Keratinocyte (primary cell): ENCODE measurements at regions not wholly inside any gene's neighbourhood (a gene's known extent, or its start where the extent isn't known, plus 50 kb on each side); places are given as distances from the start of the nearest gene placed in this dataset.

Source experiments
- DNase-seq: peaks from one replicate; pipeline ENCODE4 v3.0.0-alpha.2; 2011; ENCODE audit warnings: low read depth, missing footprints, low spot score
- FAIRE-seq: peaks from 2 replicates; lab custom pipeline; 2011; peaks lifted over from hg19 to GRCh38; lab: Jason Lieb, UNC
- H2AFZ ChIP-seq: 2 replicates; pipeline ENCODE4 v1.6.0; 2012; ENCODE audit warnings: low read length, control low read depth, inconsistent platforms; ENCODE audit not compliant: control insufficient read depth
- H3K27ac ChIP-seq: 2 replicates; pipeline ENCODE4 v1.5.1; 2011; ENCODE audit warnings: low read length; ENCODE audit not compliant: control insufficient read depth, insufficient read depth
- H3K27me3 ChIP-seq: 3 replicates; pipeline ENCODE4 v1.6.0; 2011; ENCODE audit warnings: low read length; ENCODE audit not compliant: control insufficient read depth, insufficient read depth; ENCODE audit errors: extremely low read depth
- H3K36me3 ChIP-seq, 2 experiments: 2 replicates in 1 of 2; 3 replicates in 1 of 2; pipeline ENCODE4 v1.5.1; 2011; ENCODE audit warnings: low read length in 2 of 2, mild to moderate bottlenecking in 1 of 2; ENCODE audit not compliant: control insufficient read depth in 2 of 2, insufficient read depth in 2 of 2; ENCODE audit errors: extremely low read depth in 1 of 2
- H3K4me1 ChIP-seq: 3 replicates; pipeline ENCODE4 v1.5.1; 2011; ENCODE audit warnings: low read length; ENCODE audit not compliant: control insufficient read depth, insufficient read depth; ENCODE audit errors: extremely low read depth
- H3K4me2 ChIP-seq: 3 replicates; pipeline ENCODE4 v1.6.0; 2011; ENCODE audit warnings: low read depth, low read length; ENCODE audit not compliant: control insufficient read depth, insufficient read depth; ENCODE audit errors: extremely low read depth
- H3K4me3 ChIP-seq, 3 experiments: fragments of 200-600 bp in 1 of 3; sonication (generic) in 1 of 3; 2 replicates in 2 of 3; 3 replicates in 1 of 3; pipeline ENCODE4 v1.5.1; 2011 to 2016; ENCODE audit warnings: low read length in 3 of 3, mild to moderate bottlenecking in 3 of 3, control low read depth in 2 of 3, inconsistent platforms in 1 of 3, low read depth in 1 of 3, mixed read lengths in 1 of 3, mixed run types in 1 of 3, moderate library complexity in 1 of 3; ENCODE audit not compliant: control insufficient read depth in 2 of 3, insufficient read depth in 2 of 3; ENCODE audit errors: extremely low read depth in 1 of 3
- H3K79me2 ChIP-seq: 2 replicates; pipeline ENCODE4 v1.6.0; 2012; ENCODE audit warnings: low read length; ENCODE audit not compliant: control insufficient read depth, insufficient read depth
- H3K9ac ChIP-seq: 3 replicates; pipeline ENCODE4 v1.6.0; 2011; ENCODE audit warnings: low read length; ENCODE audit not compliant: control insufficient read depth, insufficient read depth; ENCODE audit errors: extremely low read depth
- H3K9me1 ChIP-seq: 3 replicates; pipeline ENCODE4 v1.6.0; 2011; ENCODE audit warnings: low read length; ENCODE audit not compliant: control insufficient read depth, insufficient read depth; ENCODE audit errors: extremely low read depth
- H3K9me3 ChIP-seq: 2 replicates; pipeline ENCODE4 v1.5.1; 2012; ENCODE audit warnings: low read depth, low read length; ENCODE audit not compliant: control insufficient read depth
- H4K20me1 ChIP-seq: 3 replicates; pipeline ENCODE4 v1.6.0; 2011; ENCODE audit warnings: low read length; ENCODE audit not compliant: control insufficient read depth, insufficient read depth; ENCODE audit errors: extremely low read depth
- EZH2 ChIP-seq: IDR thresholded peaks from one replicate; pipeline ENCODE4 v1.6.1; 2012; ENCODE audit warnings: inconsistent platforms, mild to moderate bottlenecking, low read length, moderate library complexity
- dilution Hi-C: fragments of 300-500 bp; cut with MboI; formaldehyde crosslinking; loops from one replicate; pipeline ENCODE4 v1.7.0; 2020; ENCODE audit warnings: low sequenced_read_pairs; ENCODE audit not compliant: extremely low pct_ligation_motif_present
- TF ChIP-seq, protein P1 (sequence below), 3 experiments: IDR thresholded peaks in 1 of 3; conservative IDR thresholded peaks in 1 of 3; optimal IDR thresholded peaks in 1 of 3; 2 replicates in 2 of 3; 3 replicates in 1 of 3; pipeline versions ENCODE3 to v1.5.1; 2011; ENCODE audit warnings: low read length in 3 of 3, mild to moderate bottlenecking in 3 of 3, moderate library complexity in 2 of 3, control low read depth in 1 of 3, inconsistent platforms in 1 of 3; ENCODE audit not compliant: insufficient read depth in 2 of 3; ENCODE audit errors: extremely low read depth in 1 of 3

DNA sequence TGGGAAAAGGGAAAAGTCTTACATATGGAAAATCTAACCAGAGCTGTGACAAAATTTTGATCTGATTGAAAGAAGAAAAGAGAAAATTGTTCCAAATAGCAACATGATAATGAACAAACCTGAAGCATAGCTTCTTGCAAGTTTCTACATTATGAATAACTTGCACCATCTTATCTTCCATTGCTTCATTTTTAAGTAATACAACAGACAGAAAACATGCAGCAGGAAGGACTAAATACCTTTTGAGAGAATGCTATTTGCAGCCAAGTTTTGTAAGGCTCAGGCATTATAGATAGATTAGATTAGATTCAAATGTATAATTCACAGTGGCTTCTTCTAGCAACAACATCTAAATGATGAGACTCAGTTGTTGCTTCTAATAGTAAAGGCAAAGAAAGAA is 441.4 kb downstream of the AEBP2 start:
- no peak for FAIRE-seq
- no peak overlapping the region for H2AFZ ChIP-seq

DNA sequence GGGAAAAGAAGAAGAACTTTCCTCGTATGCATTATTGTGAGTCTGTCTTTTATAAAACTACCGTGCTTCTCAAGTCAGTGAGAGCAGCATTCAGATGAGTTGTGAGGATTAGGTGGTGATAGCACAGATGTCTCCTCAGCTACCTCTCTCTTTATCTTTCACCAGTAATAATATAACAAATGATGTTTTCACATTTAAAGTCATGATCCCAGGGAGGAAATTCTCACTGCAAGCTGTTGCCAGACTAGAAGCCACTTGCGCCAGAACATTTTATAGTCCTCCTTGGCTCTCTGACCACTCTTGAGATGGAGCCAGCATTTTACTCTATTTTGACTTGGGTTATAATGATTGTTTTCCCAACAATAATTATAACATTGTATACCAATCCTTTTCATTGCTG is 443.1 kb downstream of the AEBP2 start:
- no peak for FAIRE-seq
- Histone ChIP-seq H3K36me3 (no peaks in the 10 kb centered on the region), H2AFZ (no peak overlapping the region), H3K79me2 (no peaks in the 10 kb centered on the region), H4K20me1 (no peaks in the 10 kb centered on the region), H3K4me1 (no peaks in the 10 kb centered on the region), H3K27me3 (no peaks in the 10 kb centered on the region), H3K4me2 (no peak overlapping the region), H3K4me3 (no peak overlapping the region), H3K9me3 (no peaks in the 10 kb centered on the region), H3K27ac (no peak overlapping the region), H3K9me1 (no peaks in the 10 kb centered on the region), H3K9ac (no peak overlapping the region)
- dilution Hi-C loops = no loop called here
- TF ChIP-seq EZH2 = no peak
- TF ChIP-seq, protein P1, sequence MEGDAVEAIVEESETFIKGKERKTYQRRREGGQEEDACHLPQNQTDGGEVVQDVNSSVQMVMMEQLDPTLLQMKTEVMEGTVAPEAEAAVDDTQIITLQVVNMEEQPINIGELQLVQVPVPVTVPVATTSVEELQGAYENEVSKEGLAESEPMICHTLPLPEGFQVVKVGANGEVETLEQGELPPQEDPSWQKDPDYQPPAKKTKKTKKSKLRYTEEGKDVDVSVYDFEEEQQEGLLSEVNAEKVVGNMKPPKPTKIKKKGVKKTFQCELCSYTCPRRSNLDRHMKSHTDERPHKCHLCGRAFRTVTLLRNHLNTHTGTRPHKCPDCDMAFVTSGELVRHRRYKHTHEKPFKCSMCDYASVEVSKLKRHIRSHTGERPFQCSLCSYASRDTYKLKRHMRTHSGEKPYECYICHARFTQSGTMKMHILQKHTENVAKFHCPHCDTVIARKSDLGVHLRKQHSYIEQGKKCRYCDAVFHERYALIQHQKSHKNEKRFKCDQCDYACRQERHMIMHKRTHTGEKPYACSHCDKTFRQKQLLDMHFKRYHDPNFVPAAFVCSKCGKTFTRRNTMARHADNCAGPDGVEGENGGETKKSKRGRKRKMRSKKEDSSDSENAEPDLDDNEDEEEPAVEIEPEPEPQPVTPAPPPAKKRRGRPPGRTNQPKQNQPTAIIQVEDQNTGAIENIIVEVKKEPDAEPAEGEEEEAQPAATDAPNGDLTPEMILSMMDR (optimal IDR thresholded peaks at IDR 0.05 in 1 of 3, IDR thresholded peaks at IDR 0.05 in 1 of 3, conservative IDR thresholded peaks at IDR 0.05 in 1 of 3; ENCODE audit: extremely low read depth in 1 of 3, insufficient read depth in 2 of 3, low read length in 3 of 3) = no peak
- no peak for DNase-seq

More for the DNA sequence above, 441.4 kb downstream of the AEBP2 start:
- H3K4me1 ChIP-seq = no peaks in the 10 kb centered on the region
- no peaks in the 10 kb centered on the region for H3K9me1 ChIP-seq
- no peaks in the 10 kb centered on the region for H4K20me1 ChIP-seq
- no peak for DNase-seq
- TF ChIP-seq, protein P1 (optimal IDR thresholded peaks at IDR 0.05 in 1 of 3, IDR thresholded peaks at IDR 0.05 in 1 of 3, conservative IDR thresholded peaks at IDR 0.05 in 1 of 3; ENCODE audit: extremely low read depth in 1 of 3, insufficient read depth in 2 of 3, low read length in 3 of 3) = no peak
- no peak for TF ChIP-seq EZH2
- H3K4me2 ChIP-seq = no peak overlapping the region
- dilution Hi-C loops = no loop called here
- H3K79me2 ChIP-seq = no peaks in the 10 kb centered on the region
- H3K36me3 ChIP-seq = no peaks in the 10 kb centered on the region
- no peak overlapping the region for H3K27ac ChIP-seq
- H3K9me3 ChIP-seq = no peaks in the 10 kb centered on the region
- no peak overlapping the region for H3K9ac ChIP-seq
- H3K4me3 ChIP-seq = no peak overlapping the region
- no peaks in the 10 kb centered on the region for H3K27me3 ChIP-seq
